Cardiac muscle cell (in vitro differentiated cells and primary cell): ENCODE measurements at regions not wholly inside any gene's neighbourhood (a gene's known extent, or its start where the extent isn't known, plus 50 kb on each side); places are given as distances from the start of the nearest gene placed in this dataset.
"Not testable (repeated sequence)": the region's sequence is repeated elsewhere in the genome, so short reads cannot be mapped to it uniquely, and the experiment has no call there.

ENCODE experiments used
- DNase-seq, 2 donors: peaks; one replicate each; pipeline versions ENCODE4 v3.0.0 to v3.0.0-alpha.2; 2010 to 2017; ENCODE audit warnings: low read depth in 1 of 2, low spot score in 1 of 2
- H3K27ac ChIP-seq: fragments of 200-600 bp; sonication (generic); 2 replicates; pipeline ENCODE4 v1.5.1; 2016
- H3K27me3 ChIP-seq: fragments of 200-600 bp; sonication (generic); 2 replicates; pipeline ENCODE4 v1.6.0; 2016; ENCODE audit warnings: control low read depth
- H3K36me3 ChIP-seq: fragments of 200-600 bp; sonication (generic); 2 replicates; pipeline ENCODE4 v1.5.1; 2016; ENCODE audit warnings: control low read depth
- H3K4me1 ChIP-seq: fragments of 200-600 bp; sonication (generic); 2 replicates; pipeline ENCODE4 v1.8.1; 2017; ENCODE audit warnings: low read depth, mild to moderate bottlenecking, mixed run types
- H3K4me3 ChIP-seq: fragments of 200-600 bp; sonication (generic); 2 replicates; pipeline ENCODE4 v1.5.1; 2016; ENCODE audit warnings: mild to moderate bottlenecking
- H3K9me3 ChIP-seq: fragments of 200-600 bp; sonication (generic); 2 replicates; pipeline ENCODE4 v1.5.1; 2017; ENCODE audit warnings: low read depth, mild to moderate bottlenecking, control low read depth
- CTCF ChIP-seq: IDR thresholded peaks from 2 replicates; pipeline ENCODE4 v1.5.1; 2012; ENCODE audit warnings: low read depth, mild to moderate bottlenecking, low read length

- Histone ChIP-seq H3K4me1 (no peaks in the 10 kb centered on the region), H3K27me3 (no peaks in the 10 kb centered on the region), H3K27ac (no peak overlapping the region), H3K36me3 (no peaks in the 10 kb centered on the region), H3K4me3 (no peak overlapping the region), H3K9me3 (no peaks in the 10 kb centered on the region)
- TF ChIP-seq CTCF: no peak
- no peak for DNase-seq
These were observed 188.6 kb upstream of the FKBP1C start for GRCh38 chr6:63022631-63023030.

- no peaks in the 10 kb centered on the region for H3K27me3 ChIP-seq
- no peaks in the 10 kb centered on the region for H3K36me3 ChIP-seq
- DNase-seq: no peak
- no peak overlapping the region for H3K4me3 ChIP-seq
- no peaks in the 10 kb centered on the region for H3K4me1 ChIP-seq
- TF ChIP-seq CTCF: no peak
- H3K9me3 ChIP-seq: no peaks in the 10 kb centered on the region
- H3K27ac ChIP-seq: no peak overlapping the region
These were observed 187.5 kb upstream of the FKBP1C start for GRCh38 chr6:63023726-63024125.

GRCh38 chr6:63049216-63049615 lies 162.1 kb upstream of the FKBP1C start:
- no peak overlapping the region for H3K4me3 ChIP-seq
- no peak overlapping the region for H3K27ac ChIP-seq
- no peaks in the 10 kb centered on the region for H3K9me3 ChIP-seq
- TF ChIP-seq CTCF: no peak
- no peaks in the 10 kb centered on the region for H3K4me1 ChIP-seq
- no peaks in the 10 kb centered on the region for H3K27me3 ChIP-seq
- no peaks in the 10 kb centered on the region for H3K36me3 ChIP-seq
- no peak for DNase-seq

- H3K27me3 ChIP-seq, H3K36me3 ChIP-seq, H3K4me1 ChIP-seq, H3K27ac ChIP-seq, DNase-seq, H3K4me3 ChIP-seq, H3K9me3 ChIP-seq: not testable (repeated sequence)
These were observed 158.1 kb upstream of the FKBP1C start for GRCh38 chr6:63053206-63053605.

- H3K36me3 ChIP-seq: no peaks in the 10 kb centered on the region
- no peaks in the 10 kb centered on the region for H3K4me1 ChIP-seq
- H3K27ac ChIP-seq: no peak overlapping the region
- no peaks in the 10 kb centered on the region for H3K9me3 ChIP-seq
- no peaks in the 10 kb centered on the region for H3K27me3 ChIP-seq
- peak in 1 of 2 donors; percentile 7 for DNase-seq
- TF ChIP-seq CTCF: no peak
- H3K4me3 ChIP-seq: no peak overlapping the region
These were observed 152.7 kb upstream of the FKBP1C start for GRCh38 chr6:63058601-63059000.

- Histone ChIP-seq H3K4me1 (no peaks in the 10 kb centered on the region), H3K4me3 (no peak overlapping the region), H3K36me3 (no peaks in the 10 kb centered on the region), H3K27ac (no peak overlapping the region), H3K27me3 (no peaks in the 10 kb centered on the region), H3K9me3 (no peaks in the 10 kb centered on the region)
- no peak for TF ChIP-seq CTCF
- no peak for DNase-seq
These were observed 147.5 kb upstream of the FKBP1C start for GRCh38 chr6:63063631-63064271.
